Nephron progenitor cell (in vitro differentiated cells): ENCODE measurements at regions not wholly inside any gene's neighbourhood (a gene's known extent, or its start where the extent isn't known, plus 50 kb on each side); places are given as distances from the start of the nearest gene placed in this dataset.

ENCODE experiments used
- DNase-seq: peaks from one replicate; pipeline ENCODE4 v3.0.0; 2021
- H3K27ac Mint-ChIP-seq: 2 replicates; pipeline ENCODE4 v1.8.0; 2021; ENCODE audit warnings: mild to moderate bottlenecking, moderate library complexity, mixed read lengths
- H3K27me3 Mint-ChIP-seq: 2 replicates; pipeline ENCODE4 v1.8.0; 2021; ENCODE audit warnings: mild to moderate bottlenecking, low read depth, mixed read lengths; ENCODE audit not compliant: poor library complexity
- H3K36me3 Mint-ChIP-seq: 2 replicates; pipeline ENCODE4 v1.8.0; 2021; ENCODE audit warnings: low read depth, mixed read lengths
- H3K4me1 Mint-ChIP-seq: 2 replicates; pipeline ENCODE4 v1.8.0; 2021; ENCODE audit warnings: mixed read lengths
- H3K4me3 Mint-ChIP-seq: 2 replicates; pipeline ENCODE4 v1.8.0; 2021; ENCODE audit warnings: mild to moderate bottlenecking, moderate library complexity, mixed read lengths
- H3K9me3 Mint-ChIP-seq: 2 replicates; pipeline ENCODE4 v1.8.0; 2021; ENCODE audit warnings: mild to moderate bottlenecking, moderate library complexity, mixed read lengths
- TF ChIP-seq, protein P1 (sequence below): fragments of 200-600 bp; sonication (generic); IDR thresholded peaks from 2 replicates; pipeline ENCODE4 v1.5.0; 2021; ENCODE audit warnings: antibody characterized with exemption

DNA sequence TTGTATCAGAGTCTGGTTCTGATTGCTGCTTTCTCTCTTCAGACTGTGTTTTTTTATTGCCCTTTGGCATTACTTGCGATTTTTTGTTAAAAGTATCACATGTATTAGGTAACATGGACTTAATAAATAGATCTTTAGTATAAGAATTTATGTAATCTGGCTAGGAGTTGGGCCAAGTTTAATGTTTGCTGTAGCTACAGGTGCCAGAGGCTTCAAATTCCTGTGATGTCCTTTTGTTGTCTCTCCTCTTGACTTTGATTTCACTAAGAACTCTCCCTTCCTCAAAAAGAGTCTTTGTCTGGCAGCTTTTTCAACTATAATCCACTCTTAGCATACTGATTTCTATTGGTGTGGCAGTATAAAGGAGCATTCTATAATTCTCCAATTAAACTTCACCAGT, 313.1 kb downstream of the DTWD2 start:
- peaks cover 49% of the 10 kb centered on the region for H3K9me3 Mint-ChIP-seq
- H3K4me1 Mint-ChIP-seq: no peaks in the 10 kb centered on the region
- DNase-seq: no peak
- TF ChIP-seq, protein P1, sequence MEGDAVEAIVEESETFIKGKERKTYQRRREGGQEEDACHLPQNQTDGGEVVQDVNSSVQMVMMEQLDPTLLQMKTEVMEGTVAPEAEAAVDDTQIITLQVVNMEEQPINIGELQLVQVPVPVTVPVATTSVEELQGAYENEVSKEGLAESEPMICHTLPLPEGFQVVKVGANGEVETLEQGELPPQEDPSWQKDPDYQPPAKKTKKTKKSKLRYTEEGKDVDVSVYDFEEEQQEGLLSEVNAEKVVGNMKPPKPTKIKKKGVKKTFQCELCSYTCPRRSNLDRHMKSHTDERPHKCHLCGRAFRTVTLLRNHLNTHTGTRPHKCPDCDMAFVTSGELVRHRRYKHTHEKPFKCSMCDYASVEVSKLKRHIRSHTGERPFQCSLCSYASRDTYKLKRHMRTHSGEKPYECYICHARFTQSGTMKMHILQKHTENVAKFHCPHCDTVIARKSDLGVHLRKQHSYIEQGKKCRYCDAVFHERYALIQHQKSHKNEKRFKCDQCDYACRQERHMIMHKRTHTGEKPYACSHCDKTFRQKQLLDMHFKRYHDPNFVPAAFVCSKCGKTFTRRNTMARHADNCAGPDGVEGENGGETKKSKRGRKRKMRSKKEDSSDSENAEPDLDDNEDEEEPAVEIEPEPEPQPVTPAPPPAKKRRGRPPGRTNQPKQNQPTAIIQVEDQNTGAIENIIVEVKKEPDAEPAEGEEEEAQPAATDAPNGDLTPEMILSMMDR: no peak
- no peak overlapping the region for H3K27ac Mint-ChIP-seq
- H3K36me3 Mint-ChIP-seq: peaks cover 8% of the 10 kb centered on the region
- no peaks in the 10 kb centered on the region for H3K27me3 Mint-ChIP-seq
- H3K4me3 Mint-ChIP-seq: no peak overlapping the region

DNA sequence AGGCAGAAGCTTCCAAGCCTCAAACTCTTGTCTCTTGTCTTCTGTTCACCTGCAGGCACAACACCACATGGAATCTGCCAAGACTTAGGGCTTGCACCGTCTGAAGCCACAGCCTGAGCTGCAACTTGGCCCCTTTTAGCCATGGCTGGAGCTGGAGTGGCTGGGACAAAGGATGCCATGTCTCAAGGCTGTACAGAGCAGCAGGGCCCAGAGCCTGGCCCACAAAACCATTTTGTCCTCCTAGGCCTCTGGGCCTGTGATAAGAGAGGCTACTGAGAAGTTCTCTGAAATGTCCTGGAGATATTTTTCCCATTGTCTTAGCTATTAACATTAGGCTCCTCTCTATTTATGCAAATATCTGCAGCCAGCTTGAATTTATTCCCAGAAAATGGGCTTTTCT, 330.8 kb downstream of the DTWD2 start:
- Mint-ChIP-seq H3K4me3 (no peak overlapping the region), H3K27me3 (no peaks in the 10 kb centered on the region), H3K27ac (no peak overlapping the region), H3K36me3 (peaks cover 36% of the 10 kb centered on the region), H3K4me1 (peaks cover 2% of the 10 kb centered on the region), H3K9me3 (peaks cover 63% of the 10 kb centered on the region)
- TF ChIP-seq, protein P1: no peak
- no peak for DNase-seq

DNA sequence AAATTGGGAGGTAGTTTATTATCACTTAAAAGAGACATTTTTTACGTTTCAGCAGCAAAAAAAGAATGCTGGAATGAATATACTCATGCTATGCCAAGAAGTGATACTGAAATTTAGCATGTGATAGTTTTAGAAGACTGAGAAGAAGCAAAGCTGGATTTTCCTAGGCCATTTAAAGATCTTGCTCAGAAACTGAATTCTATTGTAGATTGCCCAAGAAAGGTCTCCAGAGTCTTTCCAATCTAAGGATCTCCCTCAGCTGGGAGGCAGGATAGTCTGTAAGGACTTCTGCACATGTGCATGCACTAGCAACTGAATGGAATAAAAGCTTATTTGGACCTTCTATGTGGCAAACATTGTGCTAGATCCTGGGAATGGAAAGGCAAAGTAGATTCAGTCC, 334.5 kb downstream of the DTWD2 start:
- no peak for DNase-seq
- Mint-ChIP-seq H3K9me3 (peaks cover 41% of the 10 kb centered on the region), H3K36me3 (peaks cover 25% of the 10 kb centered on the region), H3K27ac (no peak overlapping the region), H3K27me3 (no peaks in the 10 kb centered on the region), H3K4me1 (peaks cover 6% of the 10 kb centered on the region), H3K4me3 (no peak overlapping the region)
- TF ChIP-seq, protein P1: no peak

DNA sequence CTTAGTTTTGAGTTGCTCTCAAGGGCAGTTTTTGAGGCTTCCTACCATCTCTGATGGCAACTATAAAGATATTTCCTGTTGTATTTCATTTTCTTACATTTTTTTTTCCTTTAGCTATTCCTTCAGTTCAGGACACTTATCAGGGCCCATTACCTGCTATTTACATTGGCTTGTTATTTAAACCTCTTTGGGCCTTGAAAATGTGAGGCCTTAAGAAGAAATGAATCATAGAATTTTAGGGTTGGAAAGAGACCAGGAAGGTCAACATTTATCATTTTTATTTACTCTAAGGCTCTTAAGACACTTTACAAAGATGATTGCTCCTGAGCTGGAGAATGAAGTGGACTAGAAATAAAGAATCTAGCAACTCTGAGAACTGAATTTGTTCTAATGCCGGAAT, 335.2 kb downstream of the DTWD2 start:
- H3K27ac Mint-ChIP-seq: peak overlapping the region; percentile 62
- no peaks in the 10 kb centered on the region for H3K27me3 Mint-ChIP-seq
- no peak overlapping the region for H3K4me3 Mint-ChIP-seq

DNA sequence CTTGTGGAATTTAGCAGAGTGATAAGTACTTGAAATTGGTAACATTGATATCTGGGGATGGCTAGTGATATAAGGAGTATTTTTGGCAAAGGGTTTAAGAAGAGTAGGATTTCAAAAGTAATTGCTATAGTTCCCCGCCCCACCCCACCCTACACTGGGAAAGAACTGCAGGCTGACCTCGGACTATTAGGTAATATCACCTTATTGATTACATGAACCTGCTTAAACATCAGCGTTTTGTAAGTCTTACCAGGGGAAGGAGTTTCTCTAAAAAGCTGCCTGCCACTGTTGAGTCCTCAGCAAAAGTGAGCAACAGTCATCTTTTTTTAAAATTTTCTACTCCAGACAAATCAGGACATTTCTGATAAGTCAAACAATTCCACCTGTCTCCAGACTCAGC, 337.3 kb downstream of the DTWD2 start:
- no peak for DNase-seq
- TF ChIP-seq, protein P1: no peak
- Mint-ChIP-seq H3K36me3 (peaks cover 2% of the 10 kb centered on the region), H3K4me1 (peaks cover 16% of the 10 kb centered on the region), H3K27ac (no peak overlapping the region), H3K4me3 (no peak overlapping the region), H3K27me3 (peaks cover 6% of the 10 kb centered on the region), H3K9me3 (peaks cover 12% of the 10 kb centered on the region)

More for the DNA sequence above, 335.2 kb downstream of the DTWD2 start:
- H3K36me3 Mint-ChIP-seq: peaks cover 19% of the 10 kb centered on the region
- H3K4me1 Mint-ChIP-seq: peaks cover 6% of the 10 kb centered on the region
- TF ChIP-seq, protein P1: no peak
- no peak for DNase-seq
- peaks cover 34% of the 10 kb centered on the region for H3K9me3 Mint-ChIP-seq

DNA sequence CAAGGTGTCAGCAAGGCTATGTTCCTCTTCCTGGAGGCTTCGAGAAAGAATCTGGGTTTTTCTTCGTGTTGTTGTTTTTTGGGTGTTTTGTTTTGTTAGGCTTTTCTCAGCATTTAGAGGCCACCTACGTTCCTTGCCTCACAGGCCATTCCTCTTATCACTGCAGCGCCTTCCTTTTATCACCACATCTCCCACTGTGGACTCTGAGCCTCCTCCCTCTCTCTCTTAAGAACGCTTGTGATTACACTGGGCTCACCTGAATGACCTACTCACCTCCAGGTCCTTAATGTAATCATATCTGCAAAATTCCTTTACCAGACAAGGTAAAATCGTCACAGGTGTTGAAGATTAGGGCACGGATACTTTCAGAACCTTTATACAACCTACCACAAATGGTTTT, 340.8 kb downstream of the DTWD2 start:
- Mint-ChIP-seq H3K27ac (peak overlapping the region; percentile 16), H3K36me3 (no peaks in the 10 kb centered on the region), H3K4me1 (peaks cover 14% of the 10 kb centered on the region), H3K27me3 (peaks cover 6% of the 10 kb centered on the region), H3K4me3 (no peak overlapping the region), H3K9me3 (peaks cover 16% of the 10 kb centered on the region)
- no peak for DNase-seq
- TF ChIP-seq, protein P1: no peak
